Lower lobe of right lung (tissue), 2 donors: ENCODE measurements at regions not wholly inside any gene's neighbourhood (a gene's known extent, or its start where the extent isn't known, plus 50 kb on each side); places are given as distances from the start of the nearest gene placed in this dataset.

ENCODE experiments used
- ATAC-seq, 2 donors: fragments of 200-7000 bp; cut with Tn5 transposase; one replicate each; pipeline ENCODE4 v1.9.1; 2020 to 2022; ENCODE audit warnings: mild to moderate bottlenecking in 2 of 2, moderate library complexity in 2 of 2
- DNase-seq: peaks from one replicate; pipeline ENCODE4 v3.0.0-alpha.2; 2020
- H3K27ac ChIP-seq: fragments of 200-600 bp; one replicate; pipeline ENCODE4 v1.8.0; 2022
- H3K27me3 ChIP-seq: fragments of 200-600 bp; one replicate; pipeline ENCODE4 v1.8.0; 2022; ENCODE audit warnings: low read depth
- H3K36me3 ChIP-seq: fragments of 200-600 bp; one replicate; pipeline ENCODE4 v1.8.0; 2022; ENCODE audit warnings: mild to moderate bottlenecking
- H3K4me1 ChIP-seq: fragments of 200-600 bp; one replicate; pipeline ENCODE4 v1.8.0; 2022
- H3K4me3 ChIP-seq: fragments of 200-600 bp; one replicate; pipeline ENCODE4 v1.8.0; 2022; ENCODE audit warnings: mild to moderate bottlenecking
- H3K9me3 ChIP-seq: fragments of 200-600 bp; one replicate; pipeline ENCODE4 v1.8.0; 2022
- CTCF ChIP-seq: fragments of 200-600 bp; IDR thresholded peaks from one replicate; pipeline ENCODE4 v1.8.0; 2022; ENCODE audit warnings: antibody characterized with exemption, mild to moderate bottlenecking
- intact Hi-C: fragments of 100-400 bp; cut with DNase I; formaldehyde crosslinking; loops from one replicate; pipeline ENCODE4 v1.11.0; 2022
- donor health status: DM: no; HTN: yes; CAD: no; lungs with severe emphysema.

GRCh38 chr2:143903172-143903856 is 616.6 kb downstream of the ZEB2 start:
- peak; percentile 69 to 76 for ATAC-seq
- intact Hi-C loops: no loop called here

GRCh38 chr2:143901185-143901842 is 618.6 kb downstream of the ZEB2 start:
- Histone ChIP-seq H3K9me3 (no peaks in the 10 kb centered on the region), H3K36me3 (no peaks in the 10 kb centered on the region), H3K27ac (no peak overlapping the region), H3K4me3 (no peak overlapping the region), H3K27me3 (no peaks in the 10 kb centered on the region), H3K4me1 (peaks cover 6% of the 10 kb centered on the region)
- no peak for TF ChIP-seq CTCF
- intact Hi-C loops: no loop called here
- DNase-seq: no peak
- ATAC-seq: peak in 1 of 2 donors; percentile 34

More at GRCh38 chr2:143903172-143903856, 616.6 kb downstream of the ZEB2 start:
- H3K4me1 ChIP-seq: peaks cover 6% of the 10 kb centered on the region
- no peak for DNase-seq
- H3K27me3 ChIP-seq: no peaks in the 10 kb centered on the region
- H3K9me3 ChIP-seq: no peaks in the 10 kb centered on the region
- H3K36me3 ChIP-seq: no peaks in the 10 kb centered on the region
- no peak overlapping the region for H3K27ac ChIP-seq
- H3K4me3 ChIP-seq: no peak overlapping the region
- TF ChIP-seq CTCF: no peak

- ATAC-seq (no peak), DNase-seq (no peak)
- intact Hi-C loops: no loop called here
- H3K36me3 ChIP-seq: no peaks in the 10 kb centered on the region
- no peaks in the 10 kb centered on the region for H3K9me3 ChIP-seq
- TF ChIP-seq CTCF: no peak
- no peaks in the 10 kb centered on the region for H3K27me3 ChIP-seq
- no peak overlapping the region for H3K27ac ChIP-seq
- no peak overlapping the region for H3K4me3 ChIP-seq
- peaks cover 6% of the 10 kb centered on the region for H3K4me1 ChIP-seq
Observed at GRCh38 chr2:143899987-143900386, 619.9 kb downstream of the ZEB2 start.

- H3K27me3 ChIP-seq: no peaks in the 10 kb centered on the region
- TF ChIP-seq CTCF: no peak
Observed at GRCh38 chr2:143893371-143893770, 626.5 kb downstream of the ZEB2 start.

GRCh38 chr2:143891879-143892308 is 628.0 kb downstream of the ZEB2 start:
- no peaks in the 10 kb centered on the region for H3K9me3 ChIP-seq
- ATAC-seq: no peak
- H3K27ac ChIP-seq: no peak overlapping the region
- no peaks in the 10 kb centered on the region for H3K4me1 ChIP-seq
- no peaks in the 10 kb centered on the region for H3K27me3 ChIP-seq
- intact Hi-C loops: no loop called here
- no peaks in the 10 kb centered on the region for H3K36me3 ChIP-seq
- no peak for TF ChIP-seq CTCF
- H3K4me3 ChIP-seq: no peak overlapping the region
- DNase-seq: no peak

More at GRCh38 chr2:143893371-143893770, 626.5 kb downstream of the ZEB2 start:
- Histone ChIP-seq H3K4me1 (no peaks in the 10 kb centered on the region), H3K36me3 (no peaks in the 10 kb centered on the region), H3K27ac (no peak overlapping the region), H3K9me3 (no peaks in the 10 kb centered on the region), H3K4me3 (no peak overlapping the region)
- ATAC-seq (no peak), DNase-seq (no peak)
- intact Hi-C loops: no loop called here
